Activated CD4-positive, alpha-beta memory T cell treated with anti-CD3 and anti-CD28 coated beads, Interleukin-2, amount 10 ng/mL, durations not matched to agents 7 days and 5 days (primary cell): ENCODE measurements at regions not wholly inside any gene's neighbourhood (a gene's known extent, or its start where the extent isn't known, plus 50 kb on each side); places are given as distances from the start of the nearest gene placed in this dataset.

ENCODE experiments used
- CTCF ChIA-PET: fragments of 350-600 bp; sonication (Branson Sonifier 250); formaldehyde crosslinking; loops from one replicate; lab custom pipeline; 2021; ENCODE audit warnings: antibody characterized with exemption, inconsistent platforms; lab: Charles Lee
- POLR2A ChIA-PET: fragments of 350-600 bp; sonication (Branson Sonifier 250); formaldehyde crosslinking; loops from one replicate; lab custom pipeline; 2021; ENCODE audit warnings: antibody characterized with exemption; lab: Charles Lee
- DNase-seq: peaks from one replicate; pipeline ENCODE4 v3.0.0-alpha.2; 2020
- H3K27ac Mint-ChIP-seq: one replicate; pipeline ENCODE4 v1.8.0; 2021; ENCODE audit warnings: mild to moderate bottlenecking, mixed read lengths
- H3K27me3 Mint-ChIP-seq: one replicate; pipeline ENCODE4 v1.8.0; 2021; ENCODE audit warnings: mixed read lengths
- H3K36me3 Mint-ChIP-seq: one replicate; pipeline ENCODE4 v1.8.0; 2021; ENCODE audit warnings: low read depth, mixed read lengths
- H3K4me1 Mint-ChIP-seq: one replicate; pipeline ENCODE4 v1.8.0; 2021; ENCODE audit warnings: mixed read lengths
- H3K4me3 Mint-ChIP-seq: one replicate; pipeline ENCODE4 v1.8.0; 2021; ENCODE audit warnings: mild to moderate bottlenecking, mixed read lengths
- H3K9me3 Mint-ChIP-seq: one replicate; pipeline ENCODE4 v1.8.0; 2021; ENCODE audit warnings: mixed read lengths

GRCh38 chr7:33810356-33810755 lies 95.0 kb upstream of the BMPER start:
- DNase-seq: no peak
- no peak overlapping the region for H3K4me3 Mint-ChIP-seq
- POLR2A ChIA-PET: no interaction called here
- H3K4me1 Mint-ChIP-seq: no peaks in the 10 kb centered on the region
- H3K27me3 Mint-ChIP-seq: no peaks in the 10 kb centered on the region
- no peak overlapping the region for H3K27ac Mint-ChIP-seq
- H3K36me3 Mint-ChIP-seq: no peaks in the 10 kb centered on the region
- H3K9me3 Mint-ChIP-seq: peaks cover 6% of the 10 kb centered on the region
- CTCF ChIA-PET: no interaction called here

GRCh38 chr7:33813331-33813730 lies 92.0 kb upstream of the BMPER start:
- peaks cover 6% of the 10 kb centered on the region for H3K9me3 Mint-ChIP-seq
- no peak for DNase-seq
- H3K36me3 Mint-ChIP-seq: no peaks in the 10 kb centered on the region
- H3K4me1 Mint-ChIP-seq: no peaks in the 10 kb centered on the region
- H3K27ac Mint-ChIP-seq: no peak overlapping the region
- ChIA-PET POLR2A (no interaction called here), CTCF (no interaction called here)
- H3K27me3 Mint-ChIP-seq: no peaks in the 10 kb centered on the region
- no peak overlapping the region for H3K4me3 Mint-ChIP-seq

GRCh38 chr7:33814400-33814799 lies 90.9 kb upstream of the BMPER start:
- no peaks in the 10 kb centered on the region for H3K4me1 Mint-ChIP-seq
- H3K27ac Mint-ChIP-seq: no peak overlapping the region

GRCh38 chr7:33814936-33815335 lies 90.4 kb upstream of the BMPER start:
- Mint-ChIP-seq H3K27me3 (no peaks in the 10 kb centered on the region), H3K4me1 (no peaks in the 10 kb centered on the region), H3K9me3 (peaks cover 6% of the 10 kb centered on the region), H3K27ac (no peak overlapping the region), H3K4me3 (no peak overlapping the region), H3K36me3 (no peaks in the 10 kb centered on the region)
- CTCF ChIA-PET: no interaction called here
- POLR2A ChIA-PET: no interaction called here
- DNase-seq: no peak

More at GRCh38 chr7:33814400-33814799, 90.9 kb upstream of the BMPER start:
- POLR2A ChIA-PET: no interaction called here
- no peaks in the 10 kb centered on the region for H3K27me3 Mint-ChIP-seq
- peaks cover 6% of the 10 kb centered on the region for H3K9me3 Mint-ChIP-seq
- no peak overlapping the region for H3K4me3 Mint-ChIP-seq
- no peaks in the 10 kb centered on the region for H3K36me3 Mint-ChIP-seq
- no peak for DNase-seq
- CTCF ChIA-PET: no interaction called here

GRCh38 chr7:33815336-33815735 lies 90.0 kb upstream of the BMPER start:
- ChIA-PET CTCF (no interaction called here), POLR2A (no interaction called here)
- Mint-ChIP-seq H3K36me3 (no peaks in the 10 kb centered on the region), H3K4me3 (no peak overlapping the region), H3K27me3 (no peaks in the 10 kb centered on the region), H3K9me3 (peaks cover 6% of the 10 kb centered on the region), H3K27ac (no peak overlapping the region), H3K4me1 (no peaks in the 10 kb centered on the region)
- DNase-seq: no peak

- no peak for DNase-seq
- peaks cover 6% of the 10 kb centered on the region for H3K9me3 Mint-ChIP-seq
Measured at GRCh38 chr7:33816106-33816505, 89.2 kb upstream of the BMPER start.

GRCh38 chr7:33819658-33820057 lies 85.7 kb upstream of the BMPER start:
- H3K4me3 Mint-ChIP-seq: no peak overlapping the region
- H3K9me3 Mint-ChIP-seq: no peaks in the 10 kb centered on the region
- H3K36me3 Mint-ChIP-seq: no peaks in the 10 kb centered on the region
- no peaks in the 10 kb centered on the region for H3K27me3 Mint-ChIP-seq
- H3K4me1 Mint-ChIP-seq: no peaks in the 10 kb centered on the region
- no peak overlapping the region for H3K27ac Mint-ChIP-seq
- no peak for DNase-seq
- ChIA-PET POLR2A (no interaction called here), CTCF (no interaction called here)

More at GRCh38 chr7:33816106-33816505, 89.2 kb upstream of the BMPER start:
- no peaks in the 10 kb centered on the region for H3K27me3 Mint-ChIP-seq
- no peak overlapping the region for H3K27ac Mint-ChIP-seq
- no peak overlapping the region for H3K4me3 Mint-ChIP-seq
- no peaks in the 10 kb centered on the region for H3K4me1 Mint-ChIP-seq
- POLR2A ChIA-PET: no interaction called here
- CTCF ChIA-PET: no interaction called here
- no peaks in the 10 kb centered on the region for H3K36me3 Mint-ChIP-seq

GRCh38 chr7:33820206-33820605 lies 85.1 kb upstream of the BMPER start:
- Mint-ChIP-seq H3K4me3 (no peak overlapping the region), H3K4me1 (no peaks in the 10 kb centered on the region), H3K27me3 (no peaks in the 10 kb centered on the region), H3K27ac (no peak overlapping the region), H3K36me3 (no peaks in the 10 kb centered on the region), H3K9me3 (no peaks in the 10 kb centered on the region)
- DNase-seq: no peak
- CTCF ChIA-PET: no interaction called here
- POLR2A ChIA-PET: no interaction called here

- Mint-ChIP-seq H3K27me3 (no peaks in the 10 kb centered on the region), H3K36me3 (no peaks in the 10 kb centered on the region), H3K9me3 (no peaks in the 10 kb centered on the region), H3K4me3 (no peak overlapping the region), H3K27ac (no peak overlapping the region), H3K4me1 (no peaks in the 10 kb centered on the region)
- ChIA-PET CTCF (no interaction called here), POLR2A (no interaction called here)
- DNase-seq: no peak
Measured at GRCh38 chr7:33821970-33822369, 83.4 kb upstream of the BMPER start.

GRCh38 chr7:33823913-33824312 lies 81.4 kb upstream of the BMPER start:
- ChIA-PET POLR2A (no interaction called here), CTCF (no interaction called here)
- no peaks in the 10 kb centered on the region for H3K9me3 Mint-ChIP-seq
- H3K27me3 Mint-ChIP-seq: no peaks in the 10 kb centered on the region
- H3K27ac Mint-ChIP-seq: no peak overlapping the region
- no peaks in the 10 kb centered on the region for H3K36me3 Mint-ChIP-seq
- no peak overlapping the region for H3K4me3 Mint-ChIP-seq
- no peaks in the 10 kb centered on the region for H3K4me1 Mint-ChIP-seq
- no peak for DNase-seq

GRCh38 chr7:33824911-33825459 lies 80.4 kb upstream of the BMPER start:
- POLR2A ChIA-PET: no interaction called here
- DNase-seq: no peak
- Mint-ChIP-seq H3K36me3 (no peaks in the 10 kb centered on the region), H3K9me3 (no peaks in the 10 kb centered on the region), H3K27me3 (no peaks in the 10 kb centered on the region), H3K4me3 (no peak overlapping the region), H3K27ac (no peak overlapping the region), H3K4me1 (no peaks in the 10 kb centered on the region)
- CTCF ChIA-PET: no interaction called here

- H3K4me3 Mint-ChIP-seq: no peak overlapping the region
- CTCF ChIA-PET: no interaction called here
- POLR2A ChIA-PET: no interaction called here
- H3K9me3 Mint-ChIP-seq: no peaks in the 10 kb centered on the region
- H3K36me3 Mint-ChIP-seq: no peaks in the 10 kb centered on the region
- DNase-seq: no peak
- no peaks in the 10 kb centered on the region for H3K27me3 Mint-ChIP-seq
- H3K27ac Mint-ChIP-seq: no peak overlapping the region
- H3K4me1 Mint-ChIP-seq: no peaks in the 10 kb centered on the region
Measured at GRCh38 chr7:33825644-33826043, 79.7 kb upstream of the BMPER start.

GRCh38 chr7:33829536-33829935 lies 75.8 kb upstream of the BMPER start:
- ChIA-PET CTCF (no interaction called here), POLR2A (no interaction called here)
- no peak overlapping the region for H3K27ac Mint-ChIP-seq
- no peak overlapping the region for H3K4me3 Mint-ChIP-seq
- no peaks in the 10 kb centered on the region for H3K4me1 Mint-ChIP-seq
- H3K27me3 Mint-ChIP-seq: no peaks in the 10 kb centered on the region
- DNase-seq: no peak
- no peaks in the 10 kb centered on the region for H3K36me3 Mint-ChIP-seq
- H3K9me3 Mint-ChIP-seq: no peaks in the 10 kb centered on the region

GRCh38 chr7:33831389-33832141 lies 73.8 kb upstream of the BMPER start:
- H3K4me3 Mint-ChIP-seq: no peak overlapping the region
- H3K9me3 Mint-ChIP-seq: peaks cover 2% of the 10 kb centered on the region
- H3K27ac Mint-ChIP-seq: no peak overlapping the region
- POLR2A ChIA-PET: no interaction called here
- no peaks in the 10 kb centered on the region for H3K27me3 Mint-ChIP-seq
- no peaks in the 10 kb centered on the region for H3K36me3 Mint-ChIP-seq
- H3K4me1 Mint-ChIP-seq: no peaks in the 10 kb centered on the region
- DNase-seq: no peak
- CTCF ChIA-PET: no interaction called here
